Fibroblast of lung (primary cell): ENCODE measurements at regions not wholly inside any gene's neighbourhood (a gene's known extent, or its start where the extent isn't known, plus 50 kb on each side); places are given as distances from the start of the nearest gene placed in this dataset.
A peak's percentile ranks its signal among the peaks of the same experiment; 100 is the strongest.

Source experiments
- DNase-seq, 2 donors: peaks; one replicate each; pipeline versions ENCODE4 v3.0.0 to v3.0.0-alpha.2; 2010; ENCODE audit warnings: low read depth in 2 of 2
- H2AFZ ChIP-seq: 2 replicates; pipeline ENCODE4 v1.5.1; 2012; ENCODE audit warnings: low read length, control low read depth, inconsistent platforms
- H3K27ac ChIP-seq: 2 replicates; pipeline ENCODE4 v1.5.1; 2011; ENCODE audit warnings: low read length, control low read depth; ENCODE audit not compliant: insufficient read depth
- H3K27me3 ChIP-seq: 2 replicates; pipeline ENCODE4 v1.5.1; 2011; ENCODE audit warnings: mild to moderate bottlenecking, low read length; ENCODE audit not compliant: control insufficient read depth, insufficient read depth
- H3K36me3 ChIP-seq: 2 replicates; pipeline ENCODE4 v1.5.1; 2011; ENCODE audit warnings: low read length; ENCODE audit not compliant: control insufficient read depth, insufficient read depth
- H3K4me1 ChIP-seq: 2 replicates; pipeline ENCODE4 v1.5.1; 2011; ENCODE audit warnings: low read length; ENCODE audit not compliant: control insufficient read depth, insufficient read depth; ENCODE audit errors: extremely low read depth
- H3K4me2 ChIP-seq: 2 replicates; pipeline ENCODE4 v1.5.1; 2011; ENCODE audit warnings: low read length, control low read depth; ENCODE audit not compliant: insufficient read depth; ENCODE audit errors: extremely low read depth
- H3K4me3 ChIP-seq, 4 experiments: fragments of 200-600 bp in 1 of 4; sonication (generic) in 1 of 4; replicated peaks in 1 of 4; 2 replicates each; pipeline ENCODE4 v1.5.1; 2011 to 2016; ENCODE audit warnings: low read length in 4 of 4, low read depth in 3 of 4, mild to moderate bottlenecking in 3 of 4, control low read depth in 2 of 4, inconsistent platforms in 1 of 4, mixed read lengths in 1 of 4; ENCODE audit not compliant: insufficient read depth in 1 of 4; ENCODE audit errors: control extremely low read depth in 1 of 4
- H3K79me2 ChIP-seq: 2 replicates; pipeline ENCODE4 v1.5.1; 2012; ENCODE audit warnings: mild to moderate bottlenecking, low read length, inconsistent platforms; ENCODE audit not compliant: control insufficient read depth, insufficient read depth
- H3K9ac ChIP-seq: 2 replicates; pipeline ENCODE4 v1.5.1; 2011; ENCODE audit warnings: mild to moderate bottlenecking, low read length, control low read depth; ENCODE audit not compliant: insufficient read depth
- H3K9me3 ChIP-seq: 2 replicates; pipeline ENCODE4 v1.5.1; 2012; ENCODE audit warnings: low read depth, low read length; ENCODE audit not compliant: control insufficient read depth, insufficient read depth
- H4K20me1 ChIP-seq: 2 replicates; pipeline ENCODE4 v1.5.1; 2011; ENCODE audit warnings: low read length; ENCODE audit not compliant: control insufficient read depth, insufficient read depth; ENCODE audit errors: extremely low read depth
- CTCF ChIP-seq, 2 donors: IDR thresholded peaks in 1 of 2; conservative IDR thresholded peaks in 1 of 2; 1 replicate in 1 of 2; 2 replicates in 1 of 2; pipeline ENCODE4 v1.5.1; 2011 to 2012; ENCODE audit warnings: low read length in 2 of 2, control low read depth in 1 of 2, inconsistent platforms in 1 of 2, low read depth in 1 of 2, mild to moderate bottlenecking in 1 of 2
- EZH2 ChIP-seq: IDR thresholded peaks from 2 replicates; pipeline ENCODE4 v1.5.1; 2012; ENCODE audit warnings: low read length, control low read depth, mild to moderate bottlenecking; ENCODE audit errors: missing control alignments

GRCh38 chr12:127480775-127481314 lies 786.1 kb upstream of the TMEM132C start:
- H3K79me2 ChIP-seq, result no peaks in the 10 kb centered on the region
- no peaks in the 10 kb centered on the region for H4K20me1 ChIP-seq
- H3K9me3 ChIP-seq, result no peaks in the 10 kb centered on the region
- no peaks in the 10 kb centered on the region for H3K4me1 ChIP-seq
- no peak overlapping the region for H3K4me2 ChIP-seq
- no peaks in the 10 kb centered on the region for H3K36me3 ChIP-seq
- no peak overlapping the region for H3K27ac ChIP-seq
- TF ChIP-seq CTCF (conservative IDR thresholded peaks at IDR 0.05 in 1 of 2, IDR thresholded peaks at IDR 0.05 in 1 of 2; ENCODE audit: low read depth in 1 of 2, low read length in 2 of 2) (no peak), EZH2 (no peak)
- no peak overlapping the region for H3K4me3 ChIP-seq
- no peak for DNase-seq
- H3K27me3 ChIP-seq, result no peaks in the 10 kb centered on the region
- no peak overlapping the region for H2AFZ ChIP-seq
- H3K9ac ChIP-seq, result no peak overlapping the region

- Histone ChIP-seq H3K9ac (no peak overlapping the region), H3K27ac (no peak overlapping the region), H3K79me2 (no peaks in the 10 kb centered on the region), H3K4me1 (no peaks in the 10 kb centered on the region), H4K20me1 (no peaks in the 10 kb centered on the region), H3K4me2 (no peak overlapping the region), H3K36me3 (no peaks in the 10 kb centered on the region), H3K27me3 (no peaks in the 10 kb centered on the region), H3K4me3 (no peak overlapping the region), H3K9me3 (no peaks in the 10 kb centered on the region), H2AFZ (no peak overlapping the region)
- no peak for TF ChIP-seq EZH2
- TF ChIP-seq CTCF (conservative IDR thresholded peaks at IDR 0.05 in 1 of 2, IDR thresholded peaks at IDR 0.05 in 1 of 2; ENCODE audit: low read depth in 1 of 2, low read length in 2 of 2), result no peak
- DNase-seq, result no peak
These were observed 784.0 kb upstream of the TMEM132C start for GRCh38 chr12:127482950-127483349.

GRCh38 chr12:127485528-127485927 lies 781.4 kb upstream of the TMEM132C start:
- TF ChIP-seq EZH2, result no peak
- TF ChIP-seq CTCF (conservative IDR thresholded peaks at IDR 0.05 in 1 of 2, IDR thresholded peaks at IDR 0.05 in 1 of 2; ENCODE audit: low read depth in 1 of 2, low read length in 2 of 2), result peak; percentile 28 to 46
- Histone ChIP-seq H3K4me2 (peak overlapping the region; percentile 25), H2AFZ (no peak overlapping the region), H3K36me3 (no peaks in the 10 kb centered on the region), H3K4me3 (no peak overlapping the region), H3K27ac (no peak overlapping the region), H4K20me1 (no peaks in the 10 kb centered on the region), H3K4me1 (no peaks in the 10 kb centered on the region), H3K9ac (no peak overlapping the region), H3K9me3 (no peaks in the 10 kb centered on the region), H3K27me3 (no peaks in the 10 kb centered on the region), H3K79me2 (no peaks in the 10 kb centered on the region)
- peak; percentile 69 to 91 for DNase-seq
